NCI-H1092 treated with DMSO at 0.1 percent for 48 hours (cell line): ENCODE measurements at regions not wholly inside any gene's neighbourhood (a gene's known extent, or its start where the extent isn't known, plus 50 kb on each side); places are given as distances from the start of the nearest gene placed in this dataset.

Experiments used
- DNase-seq: peaks from one replicate; lab custom pipeline; 2025; lab: John Stamatoyannopoulos, UW

- no peak for DNase-seq
Measured at GRCh38 chr5:67686746-67687145, 490.1 kb upstream of the CD180 start.

GRCh38 chr5:67681703-67682102 lies 485.1 kb upstream of the CD180 start:
- no peak for DNase-seq

GRCh38 chr5:67680099-67680498 lies 483.5 kb upstream of the CD180 start:
- no peak for DNase-seq

GRCh38 chr5:67679184-67679841 lies 482.7 kb upstream of the CD180 start:
- no peak for DNase-seq

- no peak for DNase-seq
Measured at GRCh38 chr5:67678594-67678993, 482.0 kb upstream of the CD180 start.

GRCh38 chr5:67677422-67677970 lies 480.9 kb upstream of the CD180 start:
- DNase-seq = no peak

GRCh38 chr5:67676863-67677262 lies 480.3 kb upstream of the CD180 start:
- no peak for DNase-seq

- DNase-seq = no peak
Measured at GRCh38 chr5:67674159-67674655, 477.6 kb upstream of the CD180 start.

- DNase-seq = no peak
Measured at GRCh38 chr5:67673618-67674017, 477.0 kb upstream of the CD180 start.

- DNase-seq = no peak
Measured at GRCh38 chr5:67673180-67673579, 476.6 kb upstream of the CD180 start.

GRCh38 chr5:67672636-67673035 lies 476.0 kb upstream of the CD180 start:
- DNase-seq = no peak

- no peak for DNase-seq
Measured at GRCh38 chr5:67669916-67670315, 473.3 kb upstream of the CD180 start.

- no peak for DNase-seq
Measured at GRCh38 chr5:67660149-67660548, 463.6 kb upstream of the CD180 start.

GRCh38 chr5:67659288-67659687 lies 462.7 kb upstream of the CD180 start:
- peak; percentile 1 for DNase-seq

GRCh38 chr5:67657055-67657454 lies 460.5 kb upstream of the CD180 start:
- DNase-seq = no peak

- no peak for DNase-seq
Measured at GRCh38 chr5:67652201-67652600, 455.6 kb upstream of the CD180 start.

GRCh38 chr5:67651180-67651579 lies 454.6 kb upstream of the CD180 start:
- DNase-seq = no peak

- DNase-seq = peak; percentile 76
Measured at GRCh38 chr5:67648201-67648671, 451.6 kb upstream of the CD180 start.

- no peak for DNase-seq
Measured at GRCh38 chr5:67647772-67648171, 451.2 kb upstream of the CD180 start.

GRCh38 chr5:67644221-67644920 lies 447.8 kb upstream of the CD180 start:
- no peak for DNase-seq

- DNase-seq = no peak
Measured at GRCh38 chr5:67643536-67643935, 446.9 kb upstream of the CD180 start.

- DNase-seq = no peak
Measured at GRCh38 chr5:67639976-67640375, 443.4 kb upstream of the CD180 start.

GRCh38 chr5:67639313-67639712 lies 442.7 kb upstream of the CD180 start:
- DNase-seq = no peak
